Ovary (tissue), 3 donors: ENCODE measurements at regions not wholly inside any gene's neighbourhood (a gene's known extent, or its start where the extent isn't known, plus 50 kb on each side); places are given as distances from the start of the nearest gene placed in this dataset.

Source experiments
- CTCF ChIP-seq, 3 donors: fragments of 450-650 bp in 2 of 3; fragments of 200-600 bp in 1 of 3; IDR thresholded peaks; one replicate each; pipeline versions ENCODE4 v1.5.1 to v1.8.0; 2016 to 2022; ENCODE audit warnings: antibody characterized with exemption in 3 of 3, mild to moderate bottlenecking in 1 of 3
- EP300 ChIP-seq: sonication (generic); formaldehyde crosslinking; IDR thresholded peaks from one replicate; pipeline ENCODE4 v1.6.1; 2017; ENCODE audit warnings: antibody characterized with exemption
- POLR2A ChIP-seq: fragments of 450-650 bp; IDR thresholded peaks from one replicate; pipeline ENCODE4 v1.6.1; 2017; ENCODE audit warnings: antibody characterized with exemption, mild to moderate bottlenecking, moderate library complexity
- donor health status: DM: no; HTN: no; CAD: no.

GRCh38 chr3:197350446-197350845, 52.0 kb upstream of the DLG1 start:
- no peak for TF ChIP-seq CTCF (IDR thresholded peaks at IDR 0.05)
- no peak for TF ChIP-seq POLR2A
- no peak for TF ChIP-seq EP300
